ENCODE measurements at regions not wholly inside any gene's neighbourhood (a gene's known extent, or its start where the extent isn't known, plus 50 kb on each side); places are given as distances from the start of the nearest gene placed in this dataset.

DNA sequence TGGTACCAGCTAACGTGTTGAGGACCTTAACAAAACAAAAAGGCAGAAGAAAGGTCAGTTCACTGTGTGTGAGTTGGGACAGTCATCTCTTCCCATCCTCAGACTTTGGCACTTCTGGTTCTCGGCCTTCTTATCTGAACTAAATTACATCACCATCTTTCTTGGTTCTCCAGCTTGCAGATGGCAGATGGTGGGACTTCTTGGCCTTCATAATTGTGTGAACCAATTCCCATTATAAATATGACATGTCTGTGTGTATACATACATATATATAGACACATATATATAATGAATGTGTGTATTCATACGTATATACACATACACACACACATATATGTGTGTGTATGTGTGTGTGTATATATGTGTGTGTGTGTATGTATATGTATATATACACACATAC, 301.2 kb upstream of the TRIB2 start:
- Histone ChIP-seq H3K9me3 (ENCODE audit: low read depth, low read length) (no peaks in the 10 kb centered on the region), H3K4me3 (ENCODE audit: low read length) (no peak overlapping the region), H3K4me1 (ENCODE audit: insufficient read depth, low read length) (peaks cover 15% of the 10 kb centered on the region), H3K27me3 (ENCODE audit: insufficient read depth, low read length) (no peaks in the 10 kb centered on the region)

DNA sequence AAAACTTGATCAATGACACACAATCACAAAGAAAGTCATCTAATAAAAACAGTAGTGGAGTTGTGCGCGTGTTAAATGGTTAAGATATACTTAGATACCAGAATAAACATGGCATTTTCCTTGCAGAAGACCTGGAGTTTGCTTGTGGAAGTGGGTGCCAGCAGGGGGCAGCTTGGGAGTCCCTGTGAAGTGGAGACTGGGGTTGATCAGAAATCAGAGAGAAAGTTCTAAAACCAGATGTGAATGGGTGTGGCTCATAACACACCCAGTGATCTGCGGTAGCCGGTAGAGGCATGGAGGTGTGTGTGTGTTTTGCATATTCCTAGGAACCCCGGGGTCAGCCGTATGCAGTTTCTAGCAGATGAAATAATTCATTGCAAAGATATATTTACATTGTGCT, 300.1 kb upstream of the TRIB2 start:
- Histone ChIP-seq H3K27me3 (ENCODE audit: insufficient read depth, low read length) (no peaks in the 10 kb centered on the region), H3K4me1 (ENCODE audit: insufficient read depth, low read length) (peaks cover 15% of the 10 kb centered on the region), H3K4me3 (ENCODE audit: low read length) (no peak overlapping the region), H3K9me3 (ENCODE audit: low read depth, low read length) (no peaks in the 10 kb centered on the region)

DNA sequence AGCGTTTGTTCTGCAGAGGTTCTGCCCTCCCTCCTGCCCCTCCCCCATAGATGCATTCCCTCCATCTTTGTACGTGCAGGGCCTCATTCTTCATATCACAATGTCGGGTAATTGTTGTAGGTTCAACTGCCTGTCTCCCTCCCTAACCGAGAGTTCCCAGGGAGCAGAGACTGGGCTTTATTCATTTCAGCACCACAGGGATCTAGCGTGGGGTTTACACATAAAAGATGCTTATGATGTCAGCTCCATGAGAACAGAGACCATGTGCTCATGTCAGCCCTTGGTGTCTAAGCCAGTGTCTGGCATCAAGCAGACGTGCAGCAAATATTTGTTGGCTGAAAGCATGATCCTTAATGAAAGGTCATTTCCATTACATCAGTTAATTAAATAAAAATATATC, 298.9 kb upstream of the TRIB2 start:
- Histone ChIP-seq H3K9me3 (ENCODE audit: low read depth, low read length) (no peaks in the 10 kb centered on the region), H3K4me3 (ENCODE audit: low read length) (no peak overlapping the region), H3K27me3 (ENCODE audit: insufficient read depth, low read length) (no peaks in the 10 kb centered on the region), H3K4me1 (ENCODE audit: insufficient read depth, low read length) (peaks cover 14% of the 10 kb centered on the region)

DNA sequence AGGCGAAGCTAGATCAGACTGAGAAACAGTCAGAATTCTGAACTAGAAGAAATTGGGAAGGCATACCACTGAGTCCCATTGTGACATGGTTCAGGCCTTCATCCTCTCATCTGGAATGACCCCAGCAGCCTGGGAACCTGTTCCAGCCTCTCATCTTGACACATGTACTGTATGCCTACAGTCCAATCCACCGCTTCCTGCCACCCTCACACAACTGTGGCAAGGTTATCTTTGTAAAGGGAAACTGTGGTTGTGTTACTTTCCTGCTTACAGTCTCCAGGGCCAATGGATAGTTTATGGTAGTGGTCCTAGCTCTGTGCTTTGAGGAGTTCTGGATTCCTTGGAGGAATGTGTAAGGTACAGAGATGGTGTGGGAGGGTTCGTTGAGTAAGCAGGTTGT, 296.9 kb upstream of the TRIB2 start:
- Histone ChIP-seq H3K27me3 (ENCODE audit: insufficient read depth, low read length) (no peaks in the 10 kb centered on the region), H3K4me1 (ENCODE audit: insufficient read depth, low read length) (peaks cover 10% of the 10 kb centered on the region), H3K9me3 (ENCODE audit: low read depth, low read length) (no peaks in the 10 kb centered on the region), H3K4me3 (ENCODE audit: low read length) (no peak overlapping the region)

DNA sequence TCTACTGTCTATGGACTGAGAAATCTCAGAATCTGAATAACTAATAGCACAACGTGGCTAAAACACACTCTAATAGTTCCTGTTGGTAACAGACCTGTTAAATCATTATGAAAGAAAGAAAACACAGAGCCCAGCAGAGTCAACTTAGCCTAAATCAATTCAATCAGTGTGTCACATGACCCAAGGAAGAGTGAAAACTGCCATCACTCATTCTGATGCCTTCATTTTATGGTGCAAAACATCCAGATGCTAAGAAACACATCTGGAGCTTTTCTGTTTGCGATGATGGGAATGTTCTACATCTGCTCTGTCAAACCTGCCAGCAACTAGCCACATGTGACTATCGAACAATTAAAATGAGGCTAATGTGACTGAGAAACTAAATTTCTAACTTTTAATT, 295.7 kb upstream of the TRIB2 start:
- no peaks in the 10 kb centered on the region for H3K9me3 ChIP-seq (ENCODE audit: low read depth, low read length)
- peaks cover 10% of the 10 kb centered on the region for H3K4me1 ChIP-seq (ENCODE audit: insufficient read depth, low read length)
- no peaks in the 10 kb centered on the region for H3K27me3 ChIP-seq (ENCODE audit: insufficient read depth, low read length)
- no peak overlapping the region for H3K4me3 ChIP-seq (ENCODE audit: low read length)

DNA sequence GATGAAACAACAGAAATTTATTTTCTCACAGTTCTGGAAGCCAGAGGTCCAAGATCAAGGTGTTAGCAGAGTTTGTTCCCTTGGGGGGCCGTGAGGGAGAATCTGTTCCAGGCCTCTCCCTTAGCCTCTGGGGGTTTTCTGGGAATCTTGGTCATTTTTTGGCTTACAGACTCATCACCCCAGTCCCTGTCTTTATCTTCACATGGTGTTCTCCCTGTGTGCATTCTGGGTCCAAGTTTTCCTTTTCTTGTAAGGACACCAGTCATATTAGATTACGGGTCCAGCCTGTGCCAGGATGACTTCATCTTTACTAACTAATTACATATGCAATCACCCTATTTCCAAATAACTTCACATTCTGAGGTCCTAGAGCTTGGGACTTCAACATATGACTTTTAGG, 292.5 kb upstream of the TRIB2 start:
- Histone ChIP-seq H3K9me3 (ENCODE audit: low read depth, low read length) (no peaks in the 10 kb centered on the region), H3K27me3 (ENCODE audit: insufficient read depth, low read length) (no peaks in the 10 kb centered on the region), H3K4me1 (ENCODE audit: insufficient read depth, low read length) (no peaks in the 10 kb centered on the region), H3K4me3 (ENCODE audit: low read length) (no peak overlapping the region)

DNA sequence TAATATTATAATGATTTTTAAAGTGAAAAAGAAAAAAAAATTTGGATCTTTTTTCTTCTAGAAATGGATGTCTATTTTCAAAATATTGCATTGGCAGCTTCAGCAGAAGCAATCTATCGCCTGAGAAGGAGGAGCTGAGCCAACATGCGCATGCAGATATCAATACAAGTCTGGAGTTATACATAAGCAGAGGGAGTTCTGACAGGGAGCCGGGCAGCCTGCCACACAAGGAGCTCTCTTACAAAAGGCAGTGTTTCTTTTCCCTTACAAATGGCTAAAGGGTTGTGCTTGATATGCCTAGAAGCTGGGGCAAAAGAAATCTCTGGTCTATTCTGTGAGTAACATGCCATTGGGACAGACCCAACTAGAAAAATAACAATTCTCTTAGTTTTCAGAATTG, 291.9 kb upstream of the TRIB2 start:
- no peak overlapping the region for H3K4me3 ChIP-seq (ENCODE audit: low read length)
- H3K9me3 ChIP-seq (ENCODE audit: low read depth, low read length) = no peaks in the 10 kb centered on the region
- peaks cover under 1% of the 10 kb centered on the region for H3K4me1 ChIP-seq (ENCODE audit: insufficient read depth, low read length)
- H3K27me3 ChIP-seq (ENCODE audit: insufficient read depth, low read length) = no peaks in the 10 kb centered on the region

DNA sequence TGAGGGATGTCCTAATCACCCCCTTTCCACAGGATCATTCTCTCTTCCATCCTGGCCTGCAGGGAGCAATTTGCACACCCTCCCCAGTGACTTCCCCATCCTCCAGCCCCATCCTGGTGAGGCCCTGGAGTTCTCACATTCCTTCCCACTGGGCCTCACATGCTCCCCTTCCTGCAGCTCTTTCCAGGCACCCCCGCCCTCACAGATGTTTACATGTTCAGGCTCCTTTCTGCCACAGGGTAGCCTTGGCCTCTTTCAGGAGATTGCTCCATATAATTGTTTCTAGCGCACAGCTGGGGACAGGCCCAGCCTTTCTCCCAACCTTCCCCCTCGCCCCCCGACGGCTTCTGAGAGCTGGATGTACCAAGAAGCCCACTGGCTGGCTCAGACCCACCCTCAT, 288.4 kb upstream of the TRIB2 start:
- Histone ChIP-seq H3K4me3 (ENCODE audit: low read length) (no peak overlapping the region), H3K9me3 (ENCODE audit: low read depth, low read length) (no peaks in the 10 kb centered on the region), H3K4me1 (ENCODE audit: insufficient read depth, low read length) (peaks cover 23% of the 10 kb centered on the region), H3K27me3 (ENCODE audit: insufficient read depth, low read length) (no peaks in the 10 kb centered on the region)

DNA sequence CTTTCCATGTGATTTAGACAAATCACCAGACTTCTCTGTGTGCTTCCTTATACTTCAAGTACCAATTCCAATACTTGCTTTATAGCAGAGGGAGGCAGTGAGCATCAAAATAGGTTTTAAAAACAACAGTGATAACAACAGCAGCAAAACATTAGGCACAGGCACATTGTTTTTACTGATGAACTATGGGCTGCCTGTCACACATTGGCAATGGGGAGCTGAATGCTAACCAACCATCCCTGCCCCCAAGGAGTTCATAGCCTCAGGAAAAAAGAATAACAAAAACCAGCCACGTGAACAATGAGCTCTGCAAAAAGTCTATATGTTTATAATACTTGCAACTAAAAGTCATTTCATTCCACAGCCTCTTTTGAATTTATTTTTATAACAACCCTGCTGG, 287.9 kb upstream of the TRIB2 start:
- Histone ChIP-seq H3K9me3 (ENCODE audit: low read depth, low read length) (no peaks in the 10 kb centered on the region), H3K4me1 (ENCODE audit: insufficient read depth, low read length) (peaks cover 23% of the 10 kb centered on the region), H3K4me3 (ENCODE audit: low read length) (no peak overlapping the region), H3K27me3 (ENCODE audit: insufficient read depth, low read length) (no peaks in the 10 kb centered on the region)

DNA sequence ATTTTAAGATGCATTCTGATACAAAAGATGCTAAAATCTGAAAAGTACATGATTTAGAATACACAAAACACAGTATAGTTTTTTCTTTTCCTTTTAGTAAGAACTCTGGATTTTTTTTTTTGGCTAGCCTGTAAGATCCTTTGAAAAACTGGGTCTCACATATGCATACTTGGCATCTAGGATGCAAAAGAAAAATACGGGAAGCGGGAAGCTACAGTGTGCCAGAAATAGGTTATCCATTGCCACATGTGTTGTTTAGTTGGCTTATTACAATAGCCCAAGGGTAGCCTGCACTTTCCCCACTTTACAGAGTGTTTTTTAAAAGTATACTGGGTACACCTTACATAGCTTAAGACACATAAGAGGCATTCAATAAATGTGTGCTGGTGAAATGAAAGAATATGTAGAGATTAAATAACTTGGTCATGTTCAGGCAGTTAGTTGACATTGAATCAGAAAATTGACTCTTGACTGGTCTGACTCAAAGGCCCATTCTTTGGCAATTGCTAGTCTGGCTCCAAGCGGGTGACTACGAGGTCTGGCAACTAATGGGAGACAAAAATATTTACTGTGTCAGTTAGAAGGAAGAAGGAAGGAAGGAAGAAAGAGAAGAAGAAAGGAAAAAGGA, 286.8 kb upstream of the TRIB2 start:
- H3K4me3 ChIP-seq (ENCODE audit: low read length) = no peak overlapping the region
- no peaks in the 10 kb centered on the region for H3K9me3 ChIP-seq (ENCODE audit: low read depth, low read length)
- H3K4me1 ChIP-seq (ENCODE audit: insufficient read depth, low read length) = peaks cover 23% of the 10 kb centered on the region
- no peaks in the 10 kb centered on the region for H3K27me3 ChIP-seq (ENCODE audit: insufficient read depth, low read length)

DNA sequence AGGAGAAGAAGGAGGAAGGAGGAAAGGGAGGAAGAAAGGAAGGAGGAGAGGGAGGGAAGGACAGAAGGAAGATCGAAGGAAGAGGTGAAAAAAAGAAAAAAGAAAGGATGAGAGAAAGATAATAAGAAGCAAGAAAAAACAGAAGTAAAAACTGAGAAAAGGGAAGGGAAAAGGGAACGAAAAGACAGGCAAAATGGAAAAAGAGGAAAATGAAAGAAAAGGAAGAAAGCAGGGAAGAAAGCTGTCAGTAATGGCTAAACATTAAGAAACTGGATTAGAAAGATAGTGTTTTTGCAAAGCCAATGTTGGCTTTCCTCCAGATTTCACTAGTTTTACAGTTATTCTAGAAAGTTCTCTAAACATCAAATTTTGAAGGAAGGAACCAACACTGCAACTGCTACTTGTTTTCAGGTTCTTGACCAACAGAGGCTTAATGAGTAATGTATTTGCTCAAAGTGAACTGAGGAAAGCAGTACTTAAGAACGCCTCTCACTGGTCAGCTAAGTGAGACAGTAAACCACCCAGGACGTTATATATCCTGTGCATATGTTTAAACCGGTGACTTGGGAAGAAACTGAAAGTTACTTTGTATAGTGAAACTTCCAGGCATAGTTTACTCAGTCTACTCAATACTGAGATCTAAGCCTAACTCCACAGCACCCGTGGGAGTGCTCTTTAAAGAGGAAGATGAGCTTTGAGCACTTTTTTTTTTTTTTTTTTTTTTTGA, 286.2 kb upstream of the TRIB2 start:
- no peaks in the 10 kb centered on the region for H3K9me3 ChIP-seq (ENCODE audit: low read depth, low read length)
- H3K27me3 ChIP-seq (ENCODE audit: insufficient read depth, low read length) = no peaks in the 10 kb centered on the region
- H3K4me1 ChIP-seq (ENCODE audit: insufficient read depth, low read length) = peaks cover 23% of the 10 kb centered on the region
- H3K4me3 ChIP-seq (ENCODE audit: low read length) = peak overlapping the region; percentile 10

DNA sequence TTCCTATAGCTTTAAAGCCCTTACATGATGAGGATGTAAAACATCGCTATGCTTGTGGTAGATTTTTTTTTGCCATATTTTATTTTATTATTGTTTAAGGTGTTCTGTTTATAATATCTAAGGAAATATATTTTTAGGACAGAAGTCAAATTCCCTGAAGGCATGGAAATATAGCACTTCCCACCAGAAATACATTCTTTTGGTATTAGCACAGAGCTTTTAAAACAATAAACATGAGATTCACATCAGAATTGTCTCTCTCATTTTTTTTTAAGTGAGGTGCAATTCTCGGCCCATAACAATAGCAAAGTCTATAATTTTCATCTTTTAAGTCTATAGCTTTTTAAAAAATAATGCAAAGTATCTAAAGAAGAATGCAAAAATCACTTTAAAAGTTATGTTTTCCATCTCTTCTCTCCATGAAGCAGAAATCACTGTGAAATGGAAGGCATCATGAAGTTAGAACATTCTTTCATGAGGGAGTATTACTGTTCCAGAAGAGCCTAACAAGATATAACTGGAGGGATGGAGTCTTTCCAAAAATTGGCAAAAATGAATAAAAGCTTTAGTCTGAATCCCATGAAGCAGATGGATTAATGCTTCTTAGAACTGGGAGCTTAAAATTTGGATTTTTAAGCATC, 283.6 kb upstream of the TRIB2 start:
- H3K4me1 ChIP-seq (ENCODE audit: insufficient read depth, low read length) = peaks cover 23% of the 10 kb centered on the region
- H3K27me3 ChIP-seq (ENCODE audit: insufficient read depth, low read length) = no peaks in the 10 kb centered on the region
- H3K4me3 ChIP-seq (ENCODE audit: low read length) = no peak overlapping the region
- no peaks in the 10 kb centered on the region for H3K9me3 ChIP-seq (ENCODE audit: low read depth, low read length)

DNA sequence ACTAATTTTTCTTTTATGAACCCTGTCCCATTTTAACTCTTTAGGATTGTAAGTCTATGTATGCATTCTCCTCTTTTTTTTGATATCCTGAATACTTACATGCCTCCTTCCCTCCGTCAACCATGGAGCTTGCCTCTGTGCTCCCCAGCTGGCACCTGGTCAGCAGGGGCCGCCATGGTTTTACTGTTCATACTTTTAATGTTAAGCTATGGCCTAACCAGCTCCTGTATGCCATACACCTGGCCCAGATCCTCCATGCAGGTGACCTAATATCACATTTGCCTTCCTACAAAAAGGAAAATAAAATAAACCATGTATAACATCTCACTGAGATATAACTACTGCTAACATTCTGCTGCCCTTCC, 283.1 kb upstream of the TRIB2 start:
- no peak overlapping the region for H3K4me3 ChIP-seq (ENCODE audit: low read length)
- H3K9me3 ChIP-seq (ENCODE audit: low read depth, low read length) = no peaks in the 10 kb centered on the region
- H3K4me1 ChIP-seq (ENCODE audit: insufficient read depth, low read length) = peaks cover 23% of the 10 kb centered on the region
- H3K27me3 ChIP-seq (ENCODE audit: insufficient read depth, low read length) = no peaks in the 10 kb centered on the region

DNA sequence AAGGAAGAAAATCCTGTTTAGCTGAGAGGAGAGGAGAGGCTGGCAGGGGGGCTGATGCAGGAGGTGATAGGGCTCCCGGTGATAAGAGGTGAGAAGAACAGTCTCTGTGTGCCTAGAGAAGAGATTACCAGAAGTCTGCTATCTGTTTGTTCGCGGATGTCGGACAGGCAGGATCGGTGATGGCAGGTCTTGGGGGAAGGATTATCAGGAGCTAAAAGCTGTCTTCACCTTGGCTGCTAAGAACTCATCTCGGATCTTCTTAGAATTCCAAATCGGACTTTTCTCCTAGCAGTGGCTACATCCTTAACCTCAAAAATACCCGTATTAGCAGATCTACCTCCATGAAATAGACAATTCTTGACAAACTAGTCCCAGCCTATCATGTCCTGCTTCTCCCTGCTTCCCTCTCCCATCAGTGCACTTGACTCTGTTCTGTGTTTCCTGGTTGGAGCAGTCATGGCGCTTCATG, 282.1 kb upstream of the TRIB2 start:
- H3K4me1 ChIP-seq (ENCODE audit: insufficient read depth, low read length) = peaks cover 23% of the 10 kb centered on the region

DNA sequence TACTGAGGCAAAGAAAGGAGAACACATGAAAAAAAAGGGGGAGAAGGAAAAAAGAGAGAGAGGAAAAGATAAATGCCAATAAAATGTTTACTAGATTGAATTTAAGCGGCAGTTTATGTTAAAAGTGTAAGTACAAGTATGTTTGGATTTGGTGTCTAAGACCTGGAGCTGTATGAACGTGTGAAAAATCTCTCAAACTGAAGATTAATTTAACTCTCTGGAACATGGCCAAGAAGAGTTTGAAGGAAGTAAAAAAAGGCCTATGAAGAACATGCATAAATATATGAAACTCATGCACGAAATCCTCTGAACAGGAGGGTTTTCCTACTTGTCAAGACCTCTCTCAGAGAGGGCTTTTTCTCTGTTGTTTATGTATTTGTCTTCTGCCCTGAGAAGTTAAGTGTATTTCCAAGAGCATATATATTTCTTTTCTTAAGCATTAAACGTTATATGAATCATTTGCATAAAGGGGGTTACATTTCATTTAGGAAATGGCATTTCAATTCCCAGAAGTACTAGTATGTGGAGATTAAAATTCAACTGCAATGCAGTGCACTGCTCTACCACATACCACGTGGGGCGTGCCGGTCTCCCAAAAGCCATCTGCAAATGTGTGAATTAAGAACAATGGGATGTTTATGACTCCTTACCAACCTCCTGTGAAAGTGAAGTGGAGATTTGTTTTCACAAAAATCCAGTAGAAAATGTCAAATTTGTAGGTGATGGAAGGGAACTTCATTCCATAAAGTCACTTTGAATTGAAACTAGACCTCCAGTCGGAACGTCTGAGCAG, 281.1 kb upstream of the TRIB2 start:
- Histone ChIP-seq H3K4me3 (ENCODE audit: low read length) (no peak overlapping the region), H3K9me3 (ENCODE audit: low read depth, low read length) (no peaks in the 10 kb centered on the region), H3K4me1 (ENCODE audit: insufficient read depth, low read length) (peaks cover 15% of the 10 kb centered on the region), H3K27me3 (ENCODE audit: insufficient read depth, low read length) (no peaks in the 10 kb centered on the region)

More for the DNA sequence above, 282.1 kb upstream of the TRIB2 start:
- Histone ChIP-seq H3K9me3 (ENCODE audit: low read depth, low read length) (no peaks in the 10 kb centered on the region), H3K27me3 (ENCODE audit: insufficient read depth, low read length) (no peaks in the 10 kb centered on the region), H3K4me3 (ENCODE audit: low read length) (no peak overlapping the region)

All from mononuclear cell (primary cell).